ENCODE measurements at regions not wholly inside any gene's neighbourhood (a gene's known extent, or its start where the extent isn't known, plus 50 kb on each side); places are given as distances from the start of the nearest gene placed in this dataset.

- Histone ChIP-seq H3K27ac (ENCODE audit: extremely low read depth, low read depth, low read length) (no peak overlapping the region), H3K4me3 (ENCODE audit: low read depth, low read length) (no peak overlapping the region), H3K9me3 (ENCODE audit: control insufficient read depth, insufficient read depth, low read depth, low read length) (no peaks in the 10 kb centered on the region), H3K36me3 (ENCODE audit: control insufficient read depth in 2 of 2, insufficient read depth in 1 of 2, low read length in 2 of 2) (no peaks in the 10 kb centered on the region), H3K4me1 (ENCODE audit: control insufficient read depth, insufficient read depth, low read length) (peaks cover 13% of the 10 kb centered on the region; the same call in 1 of the 2 replicates)
- ChIA-PET POLR2A (no interaction called here), CTCF (interaction anchor here (0.6 to 1.1 kb wide), 3 partner anchors 20 to 289 kb away, joined by 3 to 4 read pairs (median 3); no protein-coding TSS in a partner anchor)
- no peak for TF ChIP-seq ZNF843 (tag by site-specific recombination; IDR thresholded peaks at IDR 0.05)
- TF ChIP-seq ZNF423 (tag by site-specific recombination; IDR thresholded peaks at IDR 0.05) = no peak
- TF ChIP-seq GFI1B (tag by site-specific recombination; IDR thresholded peaks at IDR 0.05) = no peak
Observed at GRCh38 chr6:1108198-1108597, 203.7 kb upstream of the FOXQ1 start.

GRCh38 chr6:1107578-1107977 is 204.3 kb upstream of the FOXQ1 start:
- TF ChIP-seq YY1 (tag by site-specific recombination; IDR thresholded peaks at IDR 0.05) = no peak
- TF ChIP-seq ZFP3 (tag by site-specific recombination; IDR thresholded peaks at IDR 0.05; ENCODE audit: low read depth) = no peak
- TF ChIP-seq ZNF302 (tag by site-specific recombination; IDR thresholded peaks at IDR 0.05; ENCODE audit: low read depth) = no peak
- no peak for TF ChIP-seq SP2 (tag by site-specific recombination; IDR thresholded peaks at IDR 0.05)
- TF ChIP-seq ZNF404 (tag by site-specific recombination; IDR thresholded peaks at IDR 0.05) = no peak
- TF ChIP-seq, protein P1, sequence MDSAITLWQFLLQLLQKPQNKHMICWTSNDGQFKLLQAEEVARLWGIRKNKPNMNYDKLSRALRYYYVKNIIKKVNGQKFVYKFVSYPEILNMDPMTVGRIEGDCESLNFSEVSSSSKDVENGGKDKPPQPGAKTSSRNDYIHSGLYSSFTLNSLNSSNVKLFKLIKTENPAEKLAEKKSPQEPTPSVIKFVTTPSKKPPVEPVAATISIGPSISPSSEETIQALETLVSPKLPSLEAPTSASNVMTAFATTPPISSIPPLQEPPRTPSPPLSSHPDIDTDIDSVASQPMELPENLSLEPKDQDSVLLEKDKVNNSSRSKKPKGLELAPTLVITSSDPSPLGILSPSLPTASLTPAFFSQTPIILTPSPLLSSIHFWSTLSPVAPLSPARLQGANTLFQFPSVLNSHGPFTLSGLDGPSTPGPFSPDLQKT (IDR thresholded peaks at IDR 0.05; ENCODE audit: borderline replicate concordance, low read depth, low read length) = no peak
- TF ChIP-seq ZNF747 (tag by site-specific recombination; IDR thresholded peaks at IDR 0.05) = no peak
- no peak overlapping the region for H3K4me3 ChIP-seq (ENCODE audit: low read depth, low read length)
- peaks cover 16% of the 10 kb centered on the region; the same call in 1 of the 2 replicates for H3K4me1 ChIP-seq (ENCODE audit: control insufficient read depth, insufficient read depth, low read length)
- POLR2A ChIA-PET = no interaction called here
- no peaks in the 10 kb centered on the region for H3K9me3 ChIP-seq (ENCODE audit: control insufficient read depth, insufficient read depth, low read depth, low read length)
- H3K27ac ChIP-seq (ENCODE audit: extremely low read depth, low read depth, low read length) = no peak overlapping the region
- CTCF ChIA-PET = no interaction called here
- H3K36me3 ChIP-seq (ENCODE audit: control insufficient read depth in 2 of 2, insufficient read depth in 1 of 2, low read length in 2 of 2) = no peaks in the 10 kb centered on the region

DNA sequence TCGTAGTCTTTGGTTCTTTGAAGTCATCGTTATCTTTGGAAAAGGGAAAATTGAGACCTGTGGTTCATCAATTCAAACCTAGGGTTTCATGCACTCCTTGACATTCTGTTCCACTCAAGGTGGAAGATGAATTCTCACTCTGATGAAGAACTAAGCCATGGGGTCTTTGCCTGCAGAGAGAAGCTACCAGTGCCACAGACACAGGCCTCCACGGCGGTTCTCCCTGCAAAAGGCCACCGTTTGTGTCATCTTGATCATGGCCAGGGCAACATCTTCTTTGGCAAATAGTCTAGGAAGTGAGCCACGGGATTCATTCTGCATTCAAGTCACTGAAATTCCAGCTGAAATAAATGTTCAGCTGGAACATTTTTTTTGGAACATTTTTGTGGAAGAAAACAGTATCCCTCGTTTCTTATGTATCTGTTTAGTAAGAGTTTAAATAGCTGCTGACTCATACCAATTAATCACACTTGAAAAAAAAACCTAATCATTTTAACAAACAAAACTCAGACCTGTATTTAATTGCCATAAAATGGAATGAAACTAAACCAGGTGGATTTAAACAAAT is 206.0 kb upstream of the FOXQ1 start:
- CTCF ChIA-PET = no interaction called here
- peaks cover 16% of the 10 kb centered on the region; the same call in 1 of the 2 replicates for H3K4me1 ChIP-seq (ENCODE audit: control insufficient read depth, insufficient read depth, low read length)
- no peaks in the 10 kb centered on the region for H3K36me3 ChIP-seq (ENCODE audit: control insufficient read depth in 2 of 2, insufficient read depth in 1 of 2, low read length in 2 of 2)
- TF ChIP-seq, protein P2, sequence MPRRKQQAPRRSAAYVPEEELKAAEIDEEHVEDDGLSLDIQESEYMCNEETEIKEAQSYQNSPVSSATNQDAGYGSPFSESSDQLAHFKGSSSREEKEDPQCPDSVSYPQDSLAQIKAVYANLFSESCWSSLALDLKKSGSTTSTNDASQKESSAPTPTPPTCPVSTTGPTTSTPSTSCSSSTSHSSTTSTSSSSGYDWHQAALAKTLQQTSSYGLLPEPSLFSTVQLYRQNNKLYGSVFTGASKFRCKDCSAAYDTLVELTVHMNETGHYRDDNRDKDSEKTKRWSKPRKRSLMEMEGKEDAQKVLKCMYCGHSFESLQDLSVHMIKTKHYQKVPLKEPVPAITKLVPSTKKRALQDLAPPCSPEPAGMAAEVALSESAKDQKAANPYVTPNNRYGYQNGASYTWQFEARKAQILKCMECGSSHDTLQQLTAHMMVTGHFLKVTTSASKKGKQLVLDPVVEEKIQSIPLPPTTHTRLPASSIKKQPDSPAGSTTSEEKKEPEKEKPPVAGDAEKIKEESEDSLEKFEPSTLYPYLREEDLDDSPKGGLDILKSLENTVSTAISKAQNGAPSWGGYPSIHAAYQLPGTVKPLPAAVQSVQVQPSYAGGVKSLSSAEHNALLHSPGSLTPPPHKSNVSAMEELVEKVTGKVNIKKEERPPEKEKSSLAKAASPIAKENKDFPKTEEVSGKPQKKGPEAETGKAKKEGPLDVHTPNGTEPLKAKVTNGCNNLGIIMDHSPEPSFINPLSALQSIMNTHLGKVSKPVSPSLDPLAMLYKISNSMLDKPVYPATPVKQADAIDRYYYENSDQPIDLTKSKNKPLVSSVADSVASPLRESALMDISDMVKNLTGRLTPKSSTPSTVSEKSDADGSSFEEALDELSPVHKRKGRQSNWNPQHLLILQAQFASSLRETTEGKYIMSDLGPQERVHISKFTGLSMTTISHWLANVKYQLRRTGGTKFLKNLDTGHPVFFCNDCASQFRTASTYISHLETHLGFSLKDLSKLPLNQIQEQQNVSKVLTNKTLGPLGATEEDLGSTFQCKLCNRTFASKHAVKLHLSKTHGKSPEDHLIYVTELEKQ (tag by site-specific recombination; IDR thresholded peaks at IDR 0.05; ENCODE audit: borderline replicate concordance) = no peak
- TF ChIP-seq ZNF529 (tag by site-specific recombination; IDR thresholded peaks at IDR 0.05; ENCODE audit: insufficient replicate concordance) (no peak), ZBTB48 (tag by site-specific recombination; IDR thresholded peaks at IDR 0.05) (no peak), ZNF473 (tag by site-specific recombination; IDR thresholded peaks at IDR 0.05) (no peak), ZNF544 (tag by site-specific recombination; IDR thresholded peaks at IDR 0.05) (no peak), PATZ1 (tag by site-specific recombination; IDR thresholded peaks at IDR 0.05) (no peak), ZNF621 (tag by site-specific recombination; IDR thresholded peaks at IDR 0.05) (no peak), ZSCAN4 (tag by site-specific recombination; IDR thresholded peaks at IDR 0.05) (no peak), ZNF707 (tag by site-specific recombination; IDR thresholded peaks at IDR 0.05) (no peak), YY2 (tag by site-specific recombination; IDR thresholded peaks at IDR 0.05) (no peak), GLIS2 (tag by site-specific recombination; IDR thresholded peaks at IDR 0.05) (no peak), ZNF112 (tag by site-specific recombination; IDR thresholded peaks at IDR 0.05) (no peak), ZNF629 (tag by site-specific recombination; IDR thresholded peaks at IDR 0.05) (no peak), REPIN1 (tag by site-specific recombination; IDR thresholded peaks at IDR 0.05; ENCODE audit: low read depth) (no peak)
- no peak overlapping the region for H3K27ac ChIP-seq (ENCODE audit: extremely low read depth, low read depth, low read length)
- POLR2A ChIA-PET = no interaction called here
- no peak overlapping the region for H3K4me3 ChIP-seq (ENCODE audit: low read depth, low read length)
- H3K9me3 ChIP-seq (ENCODE audit: control insufficient read depth, insufficient read depth, low read depth, low read length) = no peaks in the 10 kb centered on the region
